ENCODE measurements at regions not wholly inside any gene's neighbourhood (a gene's known extent, or its start where the extent isn't known, plus 50 kb on each side); places are given as distances from the start of the nearest gene placed in this dataset.

DNA sequence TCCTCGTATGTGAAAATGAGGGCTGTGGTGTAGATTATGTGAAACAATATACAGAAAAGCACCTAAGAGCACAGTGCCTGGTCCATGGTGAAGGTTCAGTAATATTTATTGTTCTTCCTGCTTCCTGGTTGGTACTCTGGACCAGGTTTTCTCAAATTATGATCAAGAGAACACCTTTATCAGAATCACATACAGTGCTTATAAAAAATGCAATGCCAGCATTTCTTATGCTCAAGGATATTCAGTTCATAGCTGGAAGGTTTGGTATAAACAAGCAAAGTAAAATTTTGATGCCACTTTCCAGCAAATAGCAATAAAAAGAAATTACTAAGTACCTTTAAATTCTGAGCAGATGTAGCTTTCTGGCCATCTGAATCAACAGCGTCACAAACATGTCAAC lies 1412.4 kb downstream of the RPA4 start:
- TF ChIP-seq EP300 (IDR thresholded peaks at IDR 0.05): no peak
- TF ChIP-seq, protein P1, sequence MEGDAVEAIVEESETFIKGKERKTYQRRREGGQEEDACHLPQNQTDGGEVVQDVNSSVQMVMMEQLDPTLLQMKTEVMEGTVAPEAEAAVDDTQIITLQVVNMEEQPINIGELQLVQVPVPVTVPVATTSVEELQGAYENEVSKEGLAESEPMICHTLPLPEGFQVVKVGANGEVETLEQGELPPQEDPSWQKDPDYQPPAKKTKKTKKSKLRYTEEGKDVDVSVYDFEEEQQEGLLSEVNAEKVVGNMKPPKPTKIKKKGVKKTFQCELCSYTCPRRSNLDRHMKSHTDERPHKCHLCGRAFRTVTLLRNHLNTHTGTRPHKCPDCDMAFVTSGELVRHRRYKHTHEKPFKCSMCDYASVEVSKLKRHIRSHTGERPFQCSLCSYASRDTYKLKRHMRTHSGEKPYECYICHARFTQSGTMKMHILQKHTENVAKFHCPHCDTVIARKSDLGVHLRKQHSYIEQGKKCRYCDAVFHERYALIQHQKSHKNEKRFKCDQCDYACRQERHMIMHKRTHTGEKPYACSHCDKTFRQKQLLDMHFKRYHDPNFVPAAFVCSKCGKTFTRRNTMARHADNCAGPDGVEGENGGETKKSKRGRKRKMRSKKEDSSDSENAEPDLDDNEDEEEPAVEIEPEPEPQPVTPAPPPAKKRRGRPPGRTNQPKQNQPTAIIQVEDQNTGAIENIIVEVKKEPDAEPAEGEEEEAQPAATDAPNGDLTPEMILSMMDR (IDR thresholded peaks at IDR 0.05): no peak
- no peak for TF ChIP-seq POLR2A (IDR thresholded peaks at IDR 0.05)
